ENCODE measurements at regions not wholly inside any gene's neighbourhood (a gene's known extent, or its start where the extent isn't known, plus 50 kb on each side); places are given as distances from the start of the nearest gene placed in this dataset.

DNA sequence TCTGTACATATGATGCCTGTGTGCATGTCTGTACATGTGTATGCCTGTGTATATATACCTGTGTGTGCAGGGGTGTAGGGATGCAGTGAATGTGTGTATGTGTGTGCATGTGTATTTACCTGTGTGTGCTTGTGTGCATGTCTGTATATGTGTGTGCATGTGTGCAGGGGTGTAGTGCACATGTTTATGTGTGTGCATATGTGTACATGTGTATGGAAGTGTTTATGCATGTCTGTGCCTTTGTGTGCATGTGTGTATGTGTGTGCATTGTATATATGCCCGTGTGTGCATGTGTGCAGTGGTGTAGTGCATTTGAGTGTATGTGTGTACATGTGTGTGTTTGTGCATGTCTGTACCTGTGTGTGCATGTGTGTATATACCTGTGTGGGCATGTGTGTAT is 51.0 kb upstream of the TMEM18 start:
- TF ChIP-seq, protein P1, sequence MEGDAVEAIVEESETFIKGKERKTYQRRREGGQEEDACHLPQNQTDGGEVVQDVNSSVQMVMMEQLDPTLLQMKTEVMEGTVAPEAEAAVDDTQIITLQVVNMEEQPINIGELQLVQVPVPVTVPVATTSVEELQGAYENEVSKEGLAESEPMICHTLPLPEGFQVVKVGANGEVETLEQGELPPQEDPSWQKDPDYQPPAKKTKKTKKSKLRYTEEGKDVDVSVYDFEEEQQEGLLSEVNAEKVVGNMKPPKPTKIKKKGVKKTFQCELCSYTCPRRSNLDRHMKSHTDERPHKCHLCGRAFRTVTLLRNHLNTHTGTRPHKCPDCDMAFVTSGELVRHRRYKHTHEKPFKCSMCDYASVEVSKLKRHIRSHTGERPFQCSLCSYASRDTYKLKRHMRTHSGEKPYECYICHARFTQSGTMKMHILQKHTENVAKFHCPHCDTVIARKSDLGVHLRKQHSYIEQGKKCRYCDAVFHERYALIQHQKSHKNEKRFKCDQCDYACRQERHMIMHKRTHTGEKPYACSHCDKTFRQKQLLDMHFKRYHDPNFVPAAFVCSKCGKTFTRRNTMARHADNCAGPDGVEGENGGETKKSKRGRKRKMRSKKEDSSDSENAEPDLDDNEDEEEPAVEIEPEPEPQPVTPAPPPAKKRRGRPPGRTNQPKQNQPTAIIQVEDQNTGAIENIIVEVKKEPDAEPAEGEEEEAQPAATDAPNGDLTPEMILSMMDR (IDR thresholded peaks at IDR 0.05) = no peak
- TF ChIP-seq POLR2A (IDR thresholded peaks at IDR 0.05) = no peak
